DMS114 treated with DMSO at 0.1 percent for 48 hours (cell line): ENCODE measurements at regions not wholly inside any gene's neighbourhood (a gene's known extent, or its start where the extent isn't known, plus 50 kb on each side); places are given as distances from the start of the nearest gene placed in this dataset.

Experiments used
- DNase-seq: peaks from one replicate; lab custom pipeline; 2025; ENCODE audit not compliant: unreplicated experiment; lab: John Stamatoyannopoulos, UW

DNA sequence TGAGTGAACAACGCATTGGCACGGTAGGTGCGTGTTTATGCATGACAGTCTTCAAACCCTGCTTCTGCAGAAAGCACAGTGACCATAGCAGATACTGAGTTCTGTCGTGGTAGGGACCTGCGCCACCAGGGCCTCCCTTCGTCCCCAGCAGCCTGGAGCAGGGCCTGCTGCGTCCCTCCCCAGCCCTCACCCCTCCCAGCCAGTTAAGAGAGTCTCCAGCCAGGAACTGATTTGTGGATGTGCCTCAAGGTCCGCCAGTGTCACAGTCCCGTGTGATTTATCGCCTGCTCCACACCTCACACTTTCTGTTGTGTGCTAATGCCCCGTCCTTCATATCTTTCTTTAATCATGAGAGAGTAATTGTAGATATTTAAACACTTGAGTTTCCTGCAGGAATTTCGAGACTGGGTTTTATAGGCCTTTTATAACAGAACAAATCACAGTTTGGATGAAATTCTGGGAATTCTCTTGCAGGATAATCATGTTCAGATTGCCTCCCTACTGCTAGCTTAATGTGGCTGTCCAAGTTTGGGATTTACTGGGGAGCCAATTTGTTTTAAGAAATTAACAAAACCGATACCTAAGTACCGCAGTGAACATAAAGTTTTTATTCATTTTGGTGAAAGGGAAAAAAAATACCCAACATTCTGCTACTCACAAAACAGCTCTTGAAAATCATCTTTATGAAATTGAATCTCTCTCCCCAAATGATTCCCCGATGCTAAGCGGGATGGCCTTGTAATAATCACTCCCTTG is 438.6 kb downstream of the TSHZ3 start:
- no peak for DNase-seq

GRCh38 chr19:30909216-30909615 is 440.0 kb downstream of the TSHZ3 start:
- DNase-seq, result no peak

- DNase-seq, result no peak
Observed at GRCh38 chr19:30908262-30908771, 440.9 kb downstream of the TSHZ3 start.

GRCh38 chr19:30906871-30907270 is 442.4 kb downstream of the TSHZ3 start:
- no peak for DNase-seq

DNA sequence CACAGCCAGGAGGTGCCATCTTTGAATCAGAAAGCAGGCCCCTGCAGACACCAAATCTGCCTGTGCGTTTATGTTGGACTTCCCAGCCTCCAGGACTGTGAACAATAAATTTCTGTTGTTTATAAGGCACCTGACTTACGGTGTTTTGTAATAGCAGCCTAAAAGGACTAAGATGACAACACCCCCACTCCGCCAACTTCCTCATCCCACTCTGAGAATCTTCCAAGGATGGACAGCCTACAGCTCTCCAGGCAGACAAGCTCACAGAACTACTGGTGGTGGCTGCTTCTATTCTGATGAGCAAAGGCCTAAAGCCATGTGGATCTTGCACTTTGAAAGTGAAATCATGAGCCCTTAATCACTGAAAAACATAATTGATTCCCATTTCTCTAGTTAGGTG is 449.2 kb downstream of the TSHZ3 start:
- no peak for DNase-seq

DNA sequence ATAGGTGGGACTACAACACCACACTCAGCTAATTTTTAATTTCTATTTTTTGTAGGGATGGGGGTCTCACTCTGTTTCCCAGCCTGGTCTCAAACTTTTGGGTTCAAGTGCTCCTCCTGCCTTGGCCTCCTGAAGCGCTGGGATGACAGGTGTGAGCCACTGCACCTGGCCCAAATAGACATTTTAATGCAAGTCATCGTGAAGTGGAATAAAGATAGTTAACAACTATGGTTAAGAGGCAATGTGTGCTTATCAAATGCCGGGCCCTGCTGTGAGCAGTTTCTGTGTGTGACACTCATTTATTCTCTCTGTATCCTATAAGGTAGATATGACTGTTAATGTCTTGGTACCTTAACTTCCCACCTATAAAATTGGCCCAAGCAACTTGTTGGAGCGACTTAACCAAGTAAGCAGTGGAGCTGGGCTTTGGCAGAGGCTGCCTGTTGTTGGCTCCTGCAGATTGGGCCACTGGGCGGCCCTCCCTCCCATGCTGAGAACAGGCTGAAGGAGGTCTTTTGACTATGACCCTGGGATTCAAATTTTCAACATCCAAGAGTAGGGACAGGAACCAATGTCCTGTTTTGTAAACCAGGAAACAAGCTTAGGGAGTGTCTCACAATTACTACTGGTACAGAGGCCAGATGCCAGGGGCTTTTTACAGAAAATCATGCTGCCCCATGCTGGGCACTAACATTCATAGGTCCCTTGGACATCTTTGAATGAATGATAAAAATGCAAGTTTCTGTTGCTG is 450.7 kb downstream of the TSHZ3 start:
- no peak for DNase-seq

GRCh38 chr19:30897553-30897952 is 451.7 kb downstream of the TSHZ3 start:
- no peak for DNase-seq

- DNase-seq, result no peak
Observed at GRCh38 chr19:30897034-30897433, 452.2 kb downstream of the TSHZ3 start.

DNA sequence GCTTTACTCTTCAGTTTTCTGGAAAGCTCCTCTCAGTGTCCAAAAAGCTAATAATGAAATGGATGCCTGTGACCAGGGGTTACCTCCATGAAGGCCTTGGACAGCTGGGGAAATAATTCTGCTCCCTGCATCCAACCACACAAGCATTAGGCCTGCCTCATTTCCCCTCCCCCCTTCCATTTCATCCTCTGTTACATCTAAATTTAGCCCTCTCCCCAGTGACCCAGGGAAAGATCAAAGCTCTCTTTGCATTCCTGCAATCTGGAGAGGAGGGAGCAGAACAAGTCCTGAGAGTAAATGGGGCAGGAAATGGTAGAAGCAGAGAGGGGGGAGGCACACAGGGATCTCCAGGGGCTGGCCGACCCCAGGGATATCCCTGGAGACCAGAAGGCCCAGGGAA is 452.7 kb downstream of the TSHZ3 start:
- DNase-seq, result no peak

- DNase-seq, result no peak
Observed at GRCh38 chr19:30895946-30896345, 453.3 kb downstream of the TSHZ3 start.

GRCh38 chr19:30891051-30891450 is 458.2 kb downstream of the TSHZ3 start:
- DNase-seq, result no peak

- no peak for DNase-seq
Observed at GRCh38 chr19:30890033-30890432, 459.2 kb downstream of the TSHZ3 start.

- no peak for DNase-seq
Observed at GRCh38 chr19:30888937-30889336, 460.3 kb downstream of the TSHZ3 start.

DNA sequence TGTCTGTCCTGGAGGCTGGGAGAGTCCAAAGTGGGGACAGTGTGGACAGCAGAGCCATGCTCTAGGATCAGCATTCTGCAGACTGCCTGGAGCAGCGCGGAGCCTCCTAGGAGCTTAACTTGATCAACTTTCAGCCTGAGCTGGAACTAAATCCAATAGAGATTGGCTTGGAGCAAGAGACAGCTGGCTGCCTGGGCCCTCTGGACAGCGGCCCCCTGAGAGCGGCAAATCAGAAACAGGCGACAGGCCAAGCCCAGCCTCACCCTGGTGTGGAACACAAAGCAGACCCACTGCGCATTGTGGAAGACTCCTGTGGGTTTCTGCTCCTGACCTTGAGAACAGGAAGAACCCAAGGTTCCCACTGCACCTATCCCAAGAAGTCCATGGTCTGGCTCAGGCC is 462.2 kb downstream of the TSHZ3 start:
- DNase-seq, result no peak

- no peak for DNase-seq
Observed at GRCh38 chr19:30886222-30886621, 463.0 kb downstream of the TSHZ3 start.

GRCh38 chr19:30884146-30884812 is 465.0 kb downstream of the TSHZ3 start:
- no peak for DNase-seq

- no peak for DNase-seq
Observed at GRCh38 chr19:30883071-30883470, 466.2 kb downstream of the TSHZ3 start.

GRCh38 chr19:30882411-30883005 is 466.7 kb downstream of the TSHZ3 start:
- no peak for DNase-seq

GRCh38 chr19:30881930-30882329 is 467.3 kb downstream of the TSHZ3 start:
- DNase-seq, result no peak

DNA sequence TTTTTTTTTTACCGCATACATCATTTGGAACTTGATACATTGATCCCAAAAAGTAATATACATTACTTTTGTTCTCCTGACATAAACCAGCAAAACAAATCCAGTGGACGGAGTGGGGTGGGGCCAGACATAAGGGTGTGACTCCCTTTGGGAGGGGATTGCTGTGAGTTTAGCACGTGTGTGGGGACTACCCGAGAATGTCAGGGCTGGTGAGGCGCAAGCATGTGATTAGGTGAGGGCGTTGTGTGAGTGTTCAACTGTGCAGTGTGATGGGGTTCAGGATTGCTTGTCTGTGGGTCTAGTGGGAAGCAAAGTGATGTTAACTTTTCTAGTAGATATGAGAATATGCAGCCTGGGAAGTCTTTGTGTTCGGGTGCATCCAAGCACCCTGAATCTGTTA is 468.0 kb downstream of the TSHZ3 start:
- no peak for DNase-seq

DNA sequence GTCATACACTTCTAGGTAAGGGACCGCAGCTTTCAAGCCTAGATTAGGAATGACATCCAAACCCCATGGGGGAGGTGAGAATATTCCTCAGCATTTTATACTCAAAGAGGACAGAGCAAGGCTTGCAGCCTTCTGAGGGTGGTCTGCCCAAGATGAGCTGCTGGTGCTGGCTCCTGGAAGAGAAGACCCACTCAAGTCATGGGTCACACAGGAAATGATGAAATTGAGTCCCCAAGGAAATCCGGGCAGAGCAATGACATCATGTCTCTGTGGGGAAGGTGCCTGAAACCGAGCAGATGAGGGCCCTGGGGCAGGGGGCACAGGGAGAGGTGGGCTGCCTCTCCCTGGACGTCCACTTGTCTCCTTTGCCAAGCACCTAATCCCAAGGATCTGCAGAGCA is 468.7 kb downstream of the TSHZ3 start:
- no peak for DNase-seq
